Breast epithelium (tissue), 3 donors: ENCODE measurements at regions not wholly inside any gene's neighbourhood (a gene's known extent, or its start where the extent isn't known, plus 50 kb on each side); places are given as distances from the start of the nearest gene placed in this dataset.
"Not testable (repeated sequence)": the region's sequence is repeated elsewhere in the genome, so short reads cannot be mapped to it uniquely, and the experiment has no call there.

Source experiments
- CTCF ChIP-seq, 3 donors: fragments of 450-650 bp; IDR thresholded peaks; one replicate each; pipeline ENCODE4 v1.5.1; 2016 to 2017; ENCODE audit warnings: antibody characterized with exemption in 3 of 3, mild to moderate bottlenecking in 3 of 3, moderate library complexity in 3 of 3
- POLR2A ChIP-seq: fragments of 450-650 bp; IDR thresholded peaks from one replicate; pipeline ENCODE4 v1.6.1; 2016; ENCODE audit warnings: antibody characterized with exemption, mild to moderate bottlenecking, moderate library complexity

- not testable (repeated sequence) for TF ChIP-seq CTCF (IDR thresholded peaks at IDR 0.05); POLR2A
These were observed 64.5 kb upstream of the RDX start for GRCh38 chr11:110360781-110361408.
